CD8-positive, alpha-beta memory T cell (primary cell): ENCODE measurements at regions not wholly inside any gene's neighbourhood (a gene's known extent, or its start where the extent isn't known, plus 50 kb on each side); places are given as distances from the start of the nearest gene placed in this dataset.
A peak's percentile ranks its signal among the peaks of the same experiment; 100 is the strongest.

Experiments
- CTCF ChIA-PET: fragments of 350-600 bp; sonication (Branson Sonifier 250); formaldehyde crosslinking; loops from one replicate; lab custom pipeline; 2021; ENCODE audit warnings: antibody characterized with exemption; lab: Charles Lee
- POLR2A ChIA-PET: fragments of 350-600 bp; sonication (Branson Sonifier 250); formaldehyde crosslinking; loops from one replicate; lab custom pipeline; 2021; ENCODE audit warnings: antibody characterized with exemption; lab: Charles Lee
- DNase-seq, 5 donors: peaks; one replicate each; pipeline versions ENCODE4 v3.0.0 to v3.0.0-alpha.2; 2020 to 2022; ENCODE audit warnings: mixed read lengths in 1 of 5
- H3K27ac ChIP-seq: one replicate; pipeline ENCODE4 v1.7.0; 2013; ENCODE audit warnings: low read depth, mild to moderate bottlenecking, low read length, moderate library complexity
- H3K27me3 ChIP-seq: 2 replicates; pipeline ENCODE4 v1.7.0; 2013; ENCODE audit warnings: low read length, mild to moderate bottlenecking; ENCODE audit not compliant: insufficient read depth, poor library complexity, severe bottlenecking
- H3K36me3 ChIP-seq: 2 replicates; pipeline ENCODE4 v1.7.0; 2013; ENCODE audit warnings: mild to moderate bottlenecking, low read length, moderate library complexity; ENCODE audit not compliant: insufficient read depth
- H3K4me1 ChIP-seq: 2 replicates; pipeline ENCODE4 v1.7.0; 2013; ENCODE audit warnings: mild to moderate bottlenecking, low read length, moderate library complexity; ENCODE audit not compliant: insufficient read depth
- H3K4me3 ChIP-seq: 2 replicates; pipeline ENCODE4 v1.7.0; 2013; ENCODE audit warnings: mild to moderate bottlenecking, low read length
- H3K9me3 ChIP-seq: 2 replicates; pipeline ENCODE4 v1.7.0; 2013; ENCODE audit warnings: mild to moderate bottlenecking, low read length
- H3K27ac Mint-ChIP-seq, 8 donors: one replicate each; pipeline ENCODE4 v1.8.0; 2020 to 2021; ENCODE audit warnings: mixed read lengths in 8 of 8, mild to moderate bottlenecking in 6 of 8, inconsistent platforms in 3 of 8, moderate library complexity in 3 of 8
- H3K27me3 Mint-ChIP-seq, 2 donors: one replicate each; pipeline ENCODE4 v1.8.0; 2020 to 2021; ENCODE audit warnings: mixed read lengths in 2 of 2, mild to moderate bottlenecking in 1 of 2, moderate library complexity in 1 of 2
- H3K36me3 Mint-ChIP-seq, 3 donors: one replicate each; pipeline ENCODE4 v1.8.0; 2020 to 2021; ENCODE audit warnings: mixed read lengths in 3 of 3, inconsistent platforms in 1 of 3, mild to moderate bottlenecking in 1 of 3
- H3K4me1 Mint-ChIP-seq, 3 donors: one replicate each; pipeline ENCODE4 v1.8.0; 2020 to 2021; ENCODE audit warnings: mixed read lengths in 3 of 3, inconsistent platforms in 1 of 3, mild to moderate bottlenecking in 1 of 3
- H3K4me3 Mint-ChIP-seq, 7 donors: one replicate each; pipeline ENCODE4 v1.8.0; 2020 to 2021; ENCODE audit warnings: mixed read lengths in 7 of 7, mild to moderate bottlenecking in 6 of 7, moderate library complexity in 4 of 7, inconsistent platforms in 2 of 7
- H3K9me3 Mint-ChIP-seq, 5 donors: one replicate each; pipeline ENCODE4 v1.8.0; 2020 to 2022; ENCODE audit warnings: mixed read lengths in 5 of 5, mild to moderate bottlenecking in 3 of 5, moderate library complexity in 2 of 5, inconsistent platforms in 1 of 5

- Mint-ChIP-seq H3K36me3 (no peaks in the 10 kb centered on the region), H3K4me1 (peaks cover 29 to 43% (median 41%) of the 10 kb centered on the region in 3 donors), H3K27me3 (no peaks in the 10 kb centered on the region), H3K27ac (peak overlapping the region; percentile 27 to 90 (median 76)), H3K9me3 (no peaks in the 10 kb centered on the region), H3K4me3 (peak overlapping the region; percentile 65 to 80 (median 74))
- peaks cover 24% of the 10 kb centered on the region for H3K4me1 ChIP-seq
- no peak overlapping the region for H3K27ac ChIP-seq
- H3K36me3 ChIP-seq, result no peaks in the 10 kb centered on the region
- peak; percentile 48 to 69 (median 52) for DNase-seq
- ChIA-PET CTCF (interaction anchor here (0.7 to 1.8 kb wide), 9 partner anchors 11 to 279 kb away, joined by 3 to 10 read pairs (median 4); no protein-coding TSS in a partner anchor), POLR2A (no interaction called here)
- H3K4me3 ChIP-seq, result peak overlapping the region; percentile 55
- no peaks in the 10 kb centered on the region for H3K27me3 ChIP-seq
- no peaks in the 10 kb centered on the region for H3K9me3 ChIP-seq
Measured at GRCh38 chr11:123301696-123302400, 106.8 kb upstream of the CLMP start.

GRCh38 chr11:123301013-123301591, 106.1 kb upstream of the CLMP start:
- peaks cover 0 to 2% of the 10 kb centered on the region in 2 donors for H3K27me3 Mint-ChIP-seq
- peak overlapping the region; percentile 27 to 86 (median 64) for H3K27ac Mint-ChIP-seq
- H3K4me3 Mint-ChIP-seq, result peak overlapping the region; percentile 65 to 76 (median 73)
- peak in 1 of 5 donors; percentile 29 for DNase-seq
- no peaks in the 10 kb centered on the region for H3K36me3 Mint-ChIP-seq
- H3K9me3 ChIP-seq, result no peaks in the 10 kb centered on the region
- POLR2A ChIA-PET, result no interaction called here
- peaks cover 24% of the 10 kb centered on the region for H3K4me1 ChIP-seq
- H3K27ac ChIP-seq, result no peak overlapping the region
- CTCF ChIA-PET, result interaction anchor here (0.9 to 1.8 kb wide), 8 partner anchors 9 to 184 kb away, joined by 3 to 10 read pairs (median 4); no protein-coding TSS in a partner anchor
- H3K27me3 ChIP-seq, result no peaks in the 10 kb centered on the region
- H3K4me1 Mint-ChIP-seq, result peaks cover 29 to 43% (median 41%) of the 10 kb centered on the region in 3 donors
- H3K4me3 ChIP-seq, result peak overlapping the region; percentile 55
- no peaks in the 10 kb centered on the region for H3K36me3 ChIP-seq
- H3K9me3 Mint-ChIP-seq, result no peaks in the 10 kb centered on the region

- H3K4me3 Mint-ChIP-seq, result no peak overlapping the region
- Histone ChIP-seq H3K27me3 (no peaks in the 10 kb centered on the region), H3K4me1 (peaks cover 24% of the 10 kb centered on the region), H3K4me3 (no peak overlapping the region), H3K27ac (no peak overlapping the region), H3K9me3 (no peaks in the 10 kb centered on the region), H3K36me3 (no peaks in the 10 kb centered on the region)
- H3K4me1 Mint-ChIP-seq, result peaks cover 29 to 41% (median 41%) of the 10 kb centered on the region in 3 donors
- CTCF ChIA-PET, result interaction anchor here (0.9 to 1.5 kb wide), 3 partner anchors 53 to 179 kb away, joined by 3 read pairs; no protein-coding TSS in a partner anchor
- H3K27me3 Mint-ChIP-seq, result peaks cover 0 to 4% of the 10 kb centered on the region in 2 donors
- H3K36me3 Mint-ChIP-seq, result no peaks in the 10 kb centered on the region
- DNase-seq, result no peak
- no peak overlapping the region for H3K27ac Mint-ChIP-seq
- POLR2A ChIA-PET, result interaction anchor here (0.6 kb wide), 1 partner anchor 53 kb away, joined by 4 read pairs; no protein-coding TSS in a partner anchor
- H3K9me3 Mint-ChIP-seq, result no peaks in the 10 kb centered on the region
Measured at GRCh38 chr11:123299721-123300120, 104.7 kb upstream of the CLMP start.

GRCh38 chr11:123298488-123299447, 103.7 kb upstream of the CLMP start:
- H3K27ac ChIP-seq, result no peak overlapping the region
- Mint-ChIP-seq H3K27ac (no peak overlapping the region), H3K27me3 (peaks cover 0 to 4% of the 10 kb centered on the region in 2 donors), H3K36me3 (no peaks in the 10 kb centered on the region), H3K4me3 (no peak overlapping the region), H3K4me1 (peaks cover 25 to 32% (median 32%) of the 10 kb centered on the region in 3 donors), H3K9me3 (no peaks in the 10 kb centered on the region)
- peaks cover 24% of the 10 kb centered on the region for H3K4me1 ChIP-seq
- no peaks in the 10 kb centered on the region for H3K36me3 ChIP-seq
- POLR2A ChIA-PET, result no interaction called here
- CTCF ChIA-PET, result interaction anchor here (0.9 to 2.1 kb wide), 4 partner anchors 9 to 180 kb away, joined by 3 to 5 read pairs (median 3); no protein-coding TSS in a partner anchor
- H3K27me3 ChIP-seq, result no peaks in the 10 kb centered on the region
- DNase-seq, result no peak
- H3K4me3 ChIP-seq, result no peak overlapping the region
- no peaks in the 10 kb centered on the region for H3K9me3 ChIP-seq

- H3K36me3 ChIP-seq, result no peaks in the 10 kb centered on the region
- Mint-ChIP-seq H3K4me1 (no peaks in the 10 kb centered on the region), H3K27me3 (peaks cover 3 to 11% of the 10 kb centered on the region in 2 donors), H3K27ac (no peak overlapping the region), H3K4me3 (no peak overlapping the region), H3K9me3 (no peaks in the 10 kb centered on the region), H3K36me3 (peaks cover 0 to 3% (median 0%) of the 10 kb centered on the region in 3 donors)
- POLR2A ChIA-PET, result no interaction called here
- H3K4me1 ChIP-seq, result no peaks in the 10 kb centered on the region
- no peaks in the 10 kb centered on the region for H3K9me3 ChIP-seq
- no peaks in the 10 kb centered on the region for H3K27me3 ChIP-seq
- H3K4me3 ChIP-seq, result no peak overlapping the region
- CTCF ChIA-PET, result interaction anchor here (1.4 kb wide), 1 partner anchor 11 kb away, joined by 3 read pairs; no protein-coding TSS in a partner anchor
- H3K27ac ChIP-seq, result no peak overlapping the region
- DNase-seq, result no peak
Measured at GRCh38 chr11:123292647-123293046, 97.6 kb upstream of the CLMP start.

- Mint-ChIP-seq H3K27ac (no peak overlapping the region), H3K9me3 (no peaks in the 10 kb centered on the region), H3K27me3 (peaks cover 4 to 17% of the 10 kb centered on the region in 2 donors), H3K36me3 (peaks cover 0 to 3% (median 0%) of the 10 kb centered on the region in 3 donors), H3K4me3 (no peak overlapping the region), H3K4me1 (no peaks in the 10 kb centered on the region)
- Histone ChIP-seq H3K4me1 (no peaks in the 10 kb centered on the region), H3K27me3 (no peaks in the 10 kb centered on the region), H3K36me3 (no peaks in the 10 kb centered on the region), H3K4me3 (no peak overlapping the region), H3K9me3 (no peaks in the 10 kb centered on the region), H3K27ac (no peak overlapping the region)
- DNase-seq, result no peak
- POLR2A ChIA-PET, result no interaction called here
- CTCF ChIA-PET, result interaction anchor here (1.0 to 1.3 kb wide), 3 partner anchors 10 to 17 kb away, joined by 3 to 5 read pairs (median 4); no protein-coding TSS in a partner anchor
Measured at GRCh38 chr11:123291201-123291869, 96.3 kb upstream of the CLMP start.

GRCh38 chr11:123286761-123287160, 91.7 kb upstream of the CLMP start:
- ChIA-PET CTCF (no interaction called here), POLR2A (no interaction called here)
- no peak overlapping the region for H3K27ac Mint-ChIP-seq
- H3K4me1 Mint-ChIP-seq, result no peaks in the 10 kb centered on the region
- Histone ChIP-seq H3K27ac (no peak overlapping the region), H3K4me1 (no peaks in the 10 kb centered on the region), H3K27me3 (peaks cover 4% of the 10 kb centered on the region), H3K36me3 (no peaks in the 10 kb centered on the region), H3K4me3 (no peak overlapping the region), H3K9me3 (no peaks in the 10 kb centered on the region)
- no peaks in the 10 kb centered on the region for H3K9me3 Mint-ChIP-seq
- H3K27me3 Mint-ChIP-seq, result peaks cover 8 to 38% of the 10 kb centered on the region in 2 donors
- H3K4me3 Mint-ChIP-seq, result no peak overlapping the region
- H3K36me3 Mint-ChIP-seq, result peaks cover 0 to 3% (median 0%) of the 10 kb centered on the region in 3 donors
- no peak for DNase-seq
